ENCODE measurements at regions not wholly inside any gene's neighbourhood (a gene's known extent, or its start where the extent isn't known, plus 50 kb on each side); places are given as distances from the start of the nearest gene placed in this dataset.

DNA sequence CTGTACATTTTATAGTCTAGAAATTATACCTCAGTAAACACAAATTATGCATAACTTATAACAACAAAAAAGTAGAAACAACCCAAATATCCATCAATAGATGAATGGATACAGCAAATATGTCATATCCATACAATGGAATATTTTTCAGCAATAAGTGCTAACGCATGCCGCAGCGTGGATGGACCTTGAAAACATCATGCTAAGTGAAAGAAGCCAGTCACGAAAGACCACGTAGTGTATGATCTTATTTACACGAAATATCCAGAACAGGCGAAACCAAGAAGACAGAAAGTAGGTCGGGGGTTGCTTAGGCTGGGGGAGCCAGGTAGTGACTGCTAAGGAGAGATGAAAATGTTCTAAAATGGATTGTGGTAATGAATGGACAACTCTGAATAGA is 167.1 kb upstream of the MYCN start:
- no peak for DNase-seq
- Mint-ChIP-seq H3K27ac (no peak overlapping the region), H3K9me3 (peaks cover 8% of the 10 kb centered on the region; the same call in 1 of the 2 replicates), H3K27me3 (ENCODE audit: insufficient read depth) (no peaks in the 10 kb centered on the region; the same call in 1 of the 2 replicates), H3K4me3 (no peak overlapping the region), H3K36me3 (ENCODE audit: low read depth) (no peaks in the 10 kb centered on the region), H3K4me1 (ENCODE audit: low read depth) (no peaks in the 10 kb centered on the region)
- TF ChIP-seq, protein P1, sequence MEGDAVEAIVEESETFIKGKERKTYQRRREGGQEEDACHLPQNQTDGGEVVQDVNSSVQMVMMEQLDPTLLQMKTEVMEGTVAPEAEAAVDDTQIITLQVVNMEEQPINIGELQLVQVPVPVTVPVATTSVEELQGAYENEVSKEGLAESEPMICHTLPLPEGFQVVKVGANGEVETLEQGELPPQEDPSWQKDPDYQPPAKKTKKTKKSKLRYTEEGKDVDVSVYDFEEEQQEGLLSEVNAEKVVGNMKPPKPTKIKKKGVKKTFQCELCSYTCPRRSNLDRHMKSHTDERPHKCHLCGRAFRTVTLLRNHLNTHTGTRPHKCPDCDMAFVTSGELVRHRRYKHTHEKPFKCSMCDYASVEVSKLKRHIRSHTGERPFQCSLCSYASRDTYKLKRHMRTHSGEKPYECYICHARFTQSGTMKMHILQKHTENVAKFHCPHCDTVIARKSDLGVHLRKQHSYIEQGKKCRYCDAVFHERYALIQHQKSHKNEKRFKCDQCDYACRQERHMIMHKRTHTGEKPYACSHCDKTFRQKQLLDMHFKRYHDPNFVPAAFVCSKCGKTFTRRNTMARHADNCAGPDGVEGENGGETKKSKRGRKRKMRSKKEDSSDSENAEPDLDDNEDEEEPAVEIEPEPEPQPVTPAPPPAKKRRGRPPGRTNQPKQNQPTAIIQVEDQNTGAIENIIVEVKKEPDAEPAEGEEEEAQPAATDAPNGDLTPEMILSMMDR (IDR thresholded peaks at IDR 0.05) = no peak

DNA sequence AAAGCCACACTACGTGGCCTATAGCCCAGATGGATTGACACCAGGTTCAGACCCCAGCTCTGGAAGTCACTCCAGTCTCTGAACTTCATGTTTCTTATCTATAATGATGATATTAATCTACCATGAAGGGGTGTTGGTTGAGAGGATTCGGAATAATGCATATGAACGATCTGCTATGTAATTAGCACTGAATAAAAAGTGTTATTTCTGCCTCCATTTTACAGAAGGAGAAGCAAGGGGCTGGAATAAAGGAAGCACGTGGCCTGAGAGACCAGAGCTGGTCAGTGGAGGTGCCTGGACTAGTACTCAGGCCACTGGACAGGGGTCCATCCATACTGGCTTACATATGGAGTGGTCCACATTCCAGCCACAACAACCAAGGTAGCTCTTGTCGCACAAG is 166.5 kb upstream of the MYCN start:
- Mint-ChIP-seq H3K27me3 (ENCODE audit: insufficient read depth) (no peaks in the 10 kb centered on the region; the same call in 1 of the 2 replicates), H3K4me3 (no peak overlapping the region), H3K4me1 (ENCODE audit: low read depth) (no peaks in the 10 kb centered on the region), H3K36me3 (ENCODE audit: low read depth) (no peaks in the 10 kb centered on the region), H3K9me3 (peaks cover 7% of the 10 kb centered on the region; the same call in 1 of the 2 replicates), H3K27ac (no peak overlapping the region)
- no peak for DNase-seq
- TF ChIP-seq, protein P1 (IDR thresholded peaks at IDR 0.05) = no peak

DNA sequence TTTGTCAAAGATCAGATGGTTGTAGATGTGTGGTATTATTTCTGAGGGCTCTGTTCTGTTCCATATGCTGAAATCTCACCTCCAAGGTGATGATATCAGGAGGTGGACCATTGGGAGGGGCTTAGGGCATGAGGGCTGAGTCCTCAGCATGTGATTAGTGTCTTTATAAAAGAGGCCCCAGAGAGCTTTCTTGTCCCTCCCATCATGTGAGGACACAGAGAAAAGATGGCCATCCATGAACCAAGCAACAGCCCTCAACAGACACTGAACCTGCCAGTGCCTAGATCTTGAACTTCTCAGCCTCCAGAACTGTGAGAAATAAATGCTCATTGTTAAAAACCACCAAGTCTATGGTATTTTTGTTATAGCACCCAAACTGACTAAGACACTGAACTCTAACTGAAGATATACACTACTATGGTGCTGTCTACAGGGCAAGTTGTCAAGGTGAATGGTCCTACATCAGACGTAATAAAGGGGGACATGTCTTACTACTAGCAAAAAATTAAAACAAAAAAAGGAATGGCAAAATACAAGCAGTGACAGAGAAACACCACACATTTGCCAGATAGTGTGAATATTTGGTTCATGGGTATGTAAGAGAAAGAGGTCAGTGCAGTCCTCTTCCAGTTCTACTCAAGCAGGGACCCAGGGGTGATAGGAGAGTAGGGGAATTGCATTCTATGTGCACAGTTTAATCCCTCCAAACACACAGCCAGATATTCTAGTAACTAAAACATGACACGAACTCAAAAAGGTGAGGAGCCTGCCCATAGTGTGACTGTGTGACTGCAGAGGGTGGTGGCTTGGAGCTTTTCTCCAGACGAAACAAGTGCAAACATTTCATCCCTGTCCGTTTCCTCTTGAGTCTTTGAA is 164.4 kb upstream of the MYCN start:
- Mint-ChIP-seq H3K4me3 (no peak overlapping the region), H3K27me3 (ENCODE audit: insufficient read depth) (peaks cover 2% of the 10 kb centered on the region), H3K36me3 (ENCODE audit: low read depth) (no peaks in the 10 kb centered on the region), H3K27ac (no peak overlapping the region), H3K4me1 (ENCODE audit: low read depth) (no peaks in the 10 kb centered on the region), H3K9me3 (peaks cover 7% of the 10 kb centered on the region; the same call in 1 of the 2 replicates)
- DNase-seq = no peak
- TF ChIP-seq, protein P1 (IDR thresholded peaks at IDR 0.05) = no peak

DNA sequence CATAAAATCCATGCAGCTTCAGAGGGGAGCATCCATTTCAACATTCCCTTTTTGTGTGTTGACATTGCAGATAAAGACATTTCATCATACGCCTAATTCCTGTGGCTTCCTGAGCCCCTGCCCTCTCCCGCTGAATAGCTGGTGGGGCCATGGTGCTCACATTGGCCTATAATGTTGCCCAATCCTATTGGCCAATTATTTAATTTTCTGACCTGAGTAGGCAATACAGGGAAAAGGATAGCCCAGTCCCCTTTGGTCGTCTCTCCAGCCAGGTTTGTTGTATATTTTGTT is 163.8 kb upstream of the MYCN start:
- peaks cover 2% of the 10 kb centered on the region for H3K27me3 Mint-ChIP-seq (ENCODE audit: insufficient read depth)
- no peak overlapping the region for H3K27ac Mint-ChIP-seq
- no peaks in the 10 kb centered on the region for H3K4me1 Mint-ChIP-seq (ENCODE audit: low read depth)
- H3K4me3 Mint-ChIP-seq = no peak overlapping the region
- no peak for DNase-seq
- H3K9me3 Mint-ChIP-seq = peaks cover 7% of the 10 kb centered on the region; the same call in 1 of the 2 replicates
- H3K36me3 Mint-ChIP-seq (ENCODE audit: low read depth) = no peaks in the 10 kb centered on the region
- TF ChIP-seq, protein P1 (IDR thresholded peaks at IDR 0.05) = no peak

DNA sequence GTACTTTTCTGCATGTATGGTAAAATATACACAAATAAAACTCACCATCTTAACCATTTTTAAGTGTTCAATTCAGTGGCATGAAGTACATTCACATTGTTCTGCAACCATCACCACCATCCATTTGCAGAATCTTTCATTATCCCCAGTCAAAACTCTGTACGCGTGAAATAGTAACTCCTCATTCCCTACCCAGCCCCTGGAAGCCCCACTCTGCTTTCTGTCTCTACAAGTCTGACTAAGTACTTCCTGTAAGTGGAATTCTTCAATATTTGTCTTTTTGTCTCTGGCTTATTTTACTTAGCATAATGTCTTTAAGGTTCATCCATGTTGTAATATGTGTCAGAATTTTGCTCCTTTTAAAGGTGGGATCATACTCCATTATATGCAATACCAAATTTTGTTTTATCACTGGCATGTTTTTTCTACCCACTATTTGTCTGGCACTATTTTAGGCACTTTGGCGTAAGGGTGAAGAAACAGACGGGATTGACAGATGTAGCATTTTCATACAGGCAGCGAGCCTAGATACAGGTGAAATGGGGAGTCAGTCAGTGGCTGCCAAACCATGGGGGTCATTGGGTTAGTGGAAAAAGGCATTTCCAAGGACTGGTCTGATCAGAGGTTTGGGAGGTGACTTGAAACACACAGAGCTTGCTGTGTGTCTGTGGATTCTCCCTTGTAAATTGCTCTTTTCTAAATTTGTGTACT is 163.2 kb upstream of the MYCN start:
- H3K27ac Mint-ChIP-seq = no peak overlapping the region
- TF ChIP-seq, protein P1 (IDR thresholded peaks at IDR 0.05) = no peak
- H3K27me3 Mint-ChIP-seq (ENCODE audit: insufficient read depth) = peaks cover 2% of the 10 kb centered on the region
- no peaks in the 10 kb centered on the region for H3K36me3 Mint-ChIP-seq (ENCODE audit: low read depth)
- H3K4me3 Mint-ChIP-seq = no peak overlapping the region
- DNase-seq = no peak
- peaks cover 7% of the 10 kb centered on the region; the same call in 1 of the 2 replicates for H3K9me3 Mint-ChIP-seq
- no peaks in the 10 kb centered on the region for H3K4me1 Mint-ChIP-seq (ENCODE audit: low read depth)
